Left renal cortex interstitium (tissue), 4 donors: ENCODE measurements at regions not wholly inside any gene's neighbourhood (a gene's known extent, or its start where the extent isn't known, plus 50 kb on each side); places are given as distances from the start of the nearest gene placed in this dataset.
"Not testable (repeated sequence)": the region's sequence is repeated elsewhere in the genome, so short reads cannot be mapped to it uniquely, and the experiment has no call there.

ENCODE experiments used
- DNase-seq, 4 donors: peaks; one replicate each; pipeline ENCODE4 v3.0.0-alpha.2; 2013; ENCODE audit warnings: low read depth in 4 of 4, low spot score in 2 of 4, missing footprints in 1 of 4

- DNase-seq, result no peak
Measured at GRCh38 chr20:48124181-48124782, 339.0 kb upstream of the SULF2 start.

DNA sequence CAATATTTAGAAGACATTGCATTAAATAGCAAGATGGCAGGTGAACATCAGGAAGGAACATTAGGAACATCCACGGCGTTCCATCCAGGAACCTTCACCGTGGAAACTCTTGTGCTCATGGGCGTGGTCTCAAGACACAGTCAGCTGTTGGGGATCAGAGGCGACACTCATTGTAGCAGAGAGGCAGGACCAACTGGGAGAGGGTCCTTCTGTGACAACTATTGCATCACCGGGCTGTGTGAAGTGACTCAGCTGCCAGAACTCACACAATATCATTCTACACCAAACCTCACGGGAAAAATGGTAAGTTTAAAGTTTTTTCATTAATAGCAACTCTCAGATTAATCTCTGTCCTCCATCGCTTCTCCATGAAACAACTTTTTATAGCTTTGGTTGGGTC is 334.8 kb upstream of the SULF2 start:
- no peak for DNase-seq

DNA sequence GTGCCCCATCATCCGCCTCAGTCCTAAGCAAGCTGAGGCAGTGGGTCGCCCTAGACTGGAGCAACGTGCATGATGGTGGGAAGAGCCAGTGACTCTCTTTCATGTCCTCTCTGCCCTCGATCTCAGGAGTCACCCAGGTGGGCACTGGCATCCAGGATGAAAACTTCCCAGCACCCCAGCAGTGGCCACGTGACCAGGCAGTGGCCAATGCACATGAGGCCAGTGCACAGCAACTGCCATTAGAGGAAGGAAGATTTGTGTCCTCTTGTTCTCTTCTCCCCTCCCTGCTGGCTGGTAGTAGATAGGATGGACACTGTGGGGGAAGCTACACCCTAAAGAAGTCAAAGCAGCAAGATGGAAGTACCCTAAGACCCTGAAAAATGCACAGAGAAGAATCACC is 334.1 kb upstream of the SULF2 start:
- DNase-seq, result not testable (repeated sequence)

- no peak for DNase-seq
Measured at GRCh38 chr20:48115502-48115901, 330.2 kb upstream of the SULF2 start.

DNA sequence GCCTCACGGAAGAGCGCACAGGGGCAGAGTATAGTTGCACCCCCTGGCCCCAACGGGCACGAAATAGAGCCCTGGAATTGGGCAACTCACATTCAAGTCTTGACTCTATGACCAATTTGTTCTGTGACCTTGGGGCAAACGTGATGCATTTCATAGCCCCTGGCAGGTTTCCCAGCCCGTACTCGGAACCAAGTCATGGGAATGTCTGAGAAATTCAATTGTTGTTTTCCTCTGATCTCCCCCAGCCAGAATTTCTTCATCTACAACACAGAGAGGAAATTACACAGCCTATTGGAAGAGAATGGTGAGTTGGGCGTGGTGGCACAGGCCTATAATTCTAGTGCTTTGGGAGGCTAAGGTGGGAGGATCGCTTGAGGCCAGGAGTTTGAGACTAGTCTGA is 322.3 kb upstream of the SULF2 start:
- no peak for DNase-seq

- no peak for DNase-seq
Measured at GRCh38 chr20:48106428-48106827, 321.1 kb upstream of the SULF2 start.

GRCh38 chr20:48105526-48105925 is 320.2 kb upstream of the SULF2 start:
- DNase-seq, result no peak

GRCh38 chr20:48102931-48103660 is 317.8 kb upstream of the SULF2 start:
- DNase-seq, result no peak

- no peak for DNase-seq
Measured at GRCh38 chr20:48102076-48102787, 317.0 kb upstream of the SULF2 start.

- DNase-seq, result no peak
Measured at GRCh38 chr20:48100483-48100882, 315.2 kb upstream of the SULF2 start.

DNA sequence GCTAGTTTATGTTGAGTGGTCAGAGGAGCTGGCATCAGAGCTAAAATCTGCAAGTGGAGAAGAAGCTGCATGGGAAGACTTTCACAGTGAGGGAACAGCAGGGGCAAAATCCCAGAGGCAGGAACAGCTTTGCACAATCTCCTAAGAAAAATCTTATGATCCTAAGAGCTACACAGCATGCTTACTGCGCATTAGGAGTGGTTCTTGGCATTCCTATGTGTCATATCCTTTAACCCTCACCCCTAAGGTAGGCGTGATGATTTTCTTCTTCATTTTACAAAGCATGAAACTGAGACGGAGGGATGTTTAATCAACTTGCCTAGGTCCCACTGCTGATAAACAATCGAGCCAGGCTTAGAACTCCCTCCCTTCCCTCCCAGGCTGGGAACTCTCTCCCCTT is 313.6 kb upstream of the SULF2 start:
- no peak for DNase-seq

GRCh38 chr20:48098099-48098498 is 312.8 kb upstream of the SULF2 start:
- DNase-seq, result no peak

DNA sequence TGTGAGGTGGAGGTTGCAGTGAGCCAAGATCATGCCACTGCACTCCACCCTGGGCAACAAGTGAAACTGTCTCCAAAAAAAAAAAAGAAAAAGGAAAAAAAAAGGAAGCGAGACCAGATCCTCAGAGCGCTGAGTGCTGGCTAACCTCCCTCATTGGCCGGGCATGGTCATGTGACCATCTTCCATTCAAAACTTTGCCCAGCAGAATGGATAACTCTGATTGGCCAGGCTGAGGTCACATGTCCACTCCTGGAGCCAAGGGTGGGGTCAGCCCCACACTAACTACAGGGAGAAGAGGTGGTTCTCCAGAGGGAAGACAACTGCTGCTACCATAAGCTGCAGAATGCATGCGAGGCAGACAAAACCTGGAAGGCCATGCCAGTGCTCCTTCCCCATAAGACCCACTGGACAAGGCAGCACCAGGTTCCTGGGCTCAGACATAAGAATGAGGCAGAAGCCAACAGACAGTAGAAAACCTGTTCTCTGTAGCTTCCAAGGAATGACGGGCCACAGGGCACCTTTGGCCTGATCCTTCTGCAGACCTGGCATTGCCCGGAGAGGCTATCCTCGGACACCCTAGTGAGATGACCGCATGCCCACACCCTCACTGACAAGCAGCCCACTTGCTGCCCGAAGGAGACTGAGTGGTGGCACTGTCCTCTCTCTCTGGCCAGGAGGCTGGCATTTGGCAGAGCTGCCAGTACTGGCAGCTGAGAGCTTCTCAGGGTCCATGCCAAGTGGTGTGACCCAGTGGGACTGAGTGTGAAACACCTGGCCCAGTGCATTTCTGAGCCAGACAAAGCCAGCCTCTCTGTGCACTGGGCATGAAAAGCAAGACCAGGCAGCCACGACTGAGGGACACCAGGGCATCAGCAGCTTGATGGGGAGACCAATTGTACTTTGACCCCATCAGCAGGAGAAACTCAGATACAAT is 311.9 kb upstream of the SULF2 start:
- no peak for DNase-seq

DNA sequence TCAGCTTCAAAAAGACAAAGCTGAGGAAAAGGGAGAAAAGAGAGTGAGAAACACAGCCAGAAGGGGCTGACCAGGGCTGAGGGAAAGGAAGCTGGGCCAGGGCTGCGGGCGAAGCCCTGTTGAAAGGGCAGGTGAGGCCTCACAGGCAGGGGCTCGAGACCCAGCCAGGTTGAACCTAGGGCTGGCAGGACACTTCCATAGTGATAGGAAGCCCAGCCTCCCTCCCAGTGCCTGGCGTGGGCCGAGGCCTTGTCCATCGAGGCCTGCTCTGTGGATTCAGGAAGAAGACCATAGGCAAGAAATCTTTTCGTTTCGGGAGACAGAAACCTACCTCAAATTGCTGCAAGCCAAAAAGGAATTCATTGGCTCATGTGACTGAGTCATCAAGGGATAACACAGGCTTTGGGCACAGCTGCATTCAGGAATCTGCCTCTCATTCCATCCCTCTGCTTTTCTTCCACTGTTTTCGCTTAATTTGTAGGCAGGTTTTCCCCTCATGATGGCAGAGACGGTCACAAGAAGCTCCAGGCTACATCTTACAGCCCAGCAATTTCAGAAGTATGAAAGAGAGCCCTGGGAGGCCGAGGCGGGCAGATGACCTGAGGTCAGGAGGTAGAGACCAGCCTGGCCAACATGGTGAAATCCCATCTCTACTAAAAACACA is 311.1 kb upstream of the SULF2 start:
- DNase-seq, result no peak

DNA sequence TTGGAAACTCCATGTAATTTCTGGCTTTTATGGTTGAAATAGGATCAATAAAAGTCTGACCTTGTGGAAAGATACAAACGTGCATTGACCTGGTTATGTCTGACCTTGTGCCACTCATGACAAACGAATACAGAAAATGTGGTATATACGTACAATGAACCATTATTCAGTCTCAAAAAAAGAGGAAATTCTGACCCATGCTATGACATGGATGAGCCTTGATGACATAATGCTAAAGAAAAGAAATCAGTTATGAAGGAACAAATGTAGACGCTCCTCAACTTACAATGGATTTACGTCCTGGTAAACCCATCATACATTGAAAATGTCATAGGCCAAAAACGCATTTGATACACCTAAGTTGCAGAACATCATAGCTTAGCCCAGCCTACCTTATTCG is 309.7 kb upstream of the SULF2 start:
- DNase-seq, result no peak

GRCh38 chr20:48094196-48094749 is 309.0 kb upstream of the SULF2 start:
- DNase-seq, result no peak

DNA sequence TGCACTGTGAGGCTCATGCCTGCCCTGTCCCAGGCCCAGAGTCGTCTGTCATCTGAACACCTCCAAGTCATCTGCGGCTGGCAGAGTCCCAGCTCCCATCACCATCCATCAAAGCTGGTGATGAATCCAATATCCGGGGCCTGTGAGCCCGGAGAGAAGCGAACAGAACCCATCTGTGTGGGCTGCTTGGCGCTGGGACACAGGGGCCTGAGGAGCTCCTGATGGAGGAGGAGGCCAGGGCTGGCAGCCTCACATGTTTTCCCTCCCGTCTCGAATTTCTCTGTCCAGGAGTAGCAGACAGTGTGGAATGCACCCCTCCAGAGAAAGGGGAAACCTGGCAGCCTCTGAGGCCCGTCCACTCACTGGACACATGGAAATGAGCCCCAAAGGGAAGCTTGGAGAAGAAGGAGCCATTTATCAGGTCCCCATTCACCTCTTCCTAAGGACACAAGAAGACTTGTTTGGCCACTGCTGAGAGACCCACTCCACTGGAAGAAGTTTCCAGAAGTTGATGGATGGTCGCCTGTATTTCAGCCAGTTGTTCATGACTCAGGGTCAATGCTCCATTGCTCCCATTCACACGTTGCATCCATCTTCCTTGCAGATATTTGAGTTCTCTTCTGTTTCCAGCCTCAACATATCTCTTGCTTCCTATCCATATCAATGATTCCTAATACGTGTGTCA is 307.5 kb upstream of the SULF2 start:
- no peak for DNase-seq

DNA sequence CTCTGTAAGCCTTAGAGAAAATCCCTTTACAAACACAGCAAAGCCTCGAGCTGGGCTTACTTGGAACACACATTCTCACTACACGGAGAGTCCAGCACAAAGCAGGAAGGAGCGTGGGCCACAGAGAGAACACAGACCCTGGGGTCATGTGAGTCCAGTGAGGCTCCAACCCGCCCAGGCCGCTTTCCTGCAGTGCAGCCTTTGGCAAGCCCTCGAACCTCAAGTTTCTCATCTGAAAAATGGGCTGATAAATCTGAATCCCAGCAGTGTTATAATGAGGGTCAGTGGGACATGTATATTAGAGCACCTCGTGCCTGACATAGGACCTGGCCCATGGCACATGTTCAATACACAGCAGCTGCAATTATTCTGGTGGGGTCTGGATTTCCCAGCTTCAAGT is 305.5 kb upstream of the SULF2 start:
- no peak for DNase-seq

DNA sequence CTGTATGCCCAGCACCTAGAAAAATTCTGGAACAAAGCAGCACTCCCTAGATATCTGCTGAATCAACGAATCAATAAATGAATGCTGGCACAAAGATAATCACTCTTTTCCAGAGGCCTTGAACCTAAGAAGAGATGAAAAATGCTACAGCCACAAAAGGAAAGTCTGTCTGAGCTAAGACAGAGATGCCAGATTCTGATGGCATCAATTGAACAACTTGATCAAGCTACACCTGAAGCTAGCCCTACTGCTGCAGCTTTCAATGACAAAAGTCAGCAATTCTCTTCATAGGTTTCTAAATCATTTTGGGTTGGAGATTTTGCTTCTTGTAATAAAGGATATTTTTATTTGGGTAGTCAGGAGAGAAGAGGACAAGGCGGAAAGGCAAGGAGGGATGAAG is 305.0 kb upstream of the SULF2 start:
- DNase-seq, result no peak

DNA sequence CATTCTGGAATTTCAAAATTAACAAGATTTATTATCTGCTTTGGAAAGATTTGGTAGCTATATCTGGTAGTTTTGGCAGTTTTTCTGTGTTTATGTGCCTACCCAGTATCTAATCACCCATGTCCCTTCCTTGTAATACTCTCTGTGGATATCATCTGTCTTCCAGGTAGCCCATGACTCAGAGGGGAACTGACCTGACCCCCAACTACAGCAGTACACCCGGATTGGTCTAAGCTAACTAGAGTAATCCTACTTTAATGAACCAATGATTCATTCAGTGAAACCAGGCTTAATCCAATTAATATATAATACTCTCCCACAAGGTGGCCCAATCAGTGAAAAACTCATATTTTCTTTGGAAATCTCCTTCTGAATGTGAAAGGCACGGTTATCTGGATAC is 295.3 kb upstream of the SULF2 start:
- no peak for DNase-seq
